GM12875 (cell line): ENCODE measurements at regions not wholly inside any gene's neighbourhood (a gene's known extent, or its start where the extent isn't known, plus 50 kb on each side); places are given as distances from the start of the nearest gene placed in this dataset.

Source experiments
- H3K4me3 ChIP-seq: one replicate; pipeline ENCODE4 v1.5.1; 2011; ENCODE audit warnings: low read depth, low read length, control low read depth
- CTCF ChIP-seq: IDR thresholded peaks from 2 replicates; pipeline ENCODE4 v1.5.1; 2011; ENCODE audit warnings: low read depth, mild to moderate bottlenecking, control low read depth, inconsistent platforms, low read length, moderate library complexity, borderline replicate concordance; ENCODE audit not compliant: insufficient read depth

- no peak for TF ChIP-seq CTCF
- no peak overlapping the region for H3K4me3 ChIP-seq
Measured at GRCh38 chr16:52076801-52077201, 470.1 kb downstream of the TOX3 start.

GRCh38 chr16:52076332-52076731 lies 470.6 kb downstream of the TOX3 start:
- no peak overlapping the region for H3K4me3 ChIP-seq
- TF ChIP-seq CTCF = no peak

GRCh38 chr16:52074133-52074532 lies 472.8 kb downstream of the TOX3 start:
- H3K4me3 ChIP-seq = no peak overlapping the region
- TF ChIP-seq CTCF = no peak

GRCh38 chr16:52073024-52073423 lies 473.9 kb downstream of the TOX3 start:
- H3K4me3 ChIP-seq = no peak overlapping the region
- TF ChIP-seq CTCF = no peak

- no peak overlapping the region for H3K4me3 ChIP-seq
- no peak for TF ChIP-seq CTCF
Measured at GRCh38 chr16:52071101-52071500, 475.8 kb downstream of the TOX3 start.

GRCh38 chr16:52070341-52071057 lies 476.4 kb downstream of the TOX3 start:
- TF ChIP-seq CTCF = no peak
- H3K4me3 ChIP-seq = no peak overlapping the region

GRCh38 chr16:52069866-52070265 lies 477.1 kb downstream of the TOX3 start:
- no peak for TF ChIP-seq CTCF
- no peak overlapping the region for H3K4me3 ChIP-seq
